ENCODE measurements at regions not wholly inside any gene's neighbourhood (a gene's known extent, or its start where the extent isn't known, plus 50 kb on each side); places are given as distances from the start of the nearest gene placed in this dataset.

DNA sequence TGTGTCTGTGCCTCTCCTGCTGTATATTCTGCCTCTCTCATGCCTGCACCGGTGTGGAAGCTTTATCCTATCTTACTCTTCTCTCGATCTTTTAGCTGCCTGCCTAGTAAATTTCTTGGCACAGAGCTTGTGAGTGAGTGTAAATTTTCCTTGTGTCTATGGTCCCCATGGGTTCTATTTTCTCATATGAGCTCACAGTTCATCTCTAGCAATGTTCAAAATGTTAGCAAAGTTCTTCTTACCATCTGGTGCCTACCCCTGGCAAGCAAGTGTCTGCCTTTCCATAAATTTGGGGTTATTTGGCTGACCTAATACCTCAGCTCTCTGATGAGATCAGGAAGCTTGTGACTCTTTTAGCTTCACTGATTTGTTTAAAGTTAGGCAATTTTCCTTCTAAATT, 572.1 kb upstream of the BRINP3 start:
- TF ChIP-seq, protein P1, sequence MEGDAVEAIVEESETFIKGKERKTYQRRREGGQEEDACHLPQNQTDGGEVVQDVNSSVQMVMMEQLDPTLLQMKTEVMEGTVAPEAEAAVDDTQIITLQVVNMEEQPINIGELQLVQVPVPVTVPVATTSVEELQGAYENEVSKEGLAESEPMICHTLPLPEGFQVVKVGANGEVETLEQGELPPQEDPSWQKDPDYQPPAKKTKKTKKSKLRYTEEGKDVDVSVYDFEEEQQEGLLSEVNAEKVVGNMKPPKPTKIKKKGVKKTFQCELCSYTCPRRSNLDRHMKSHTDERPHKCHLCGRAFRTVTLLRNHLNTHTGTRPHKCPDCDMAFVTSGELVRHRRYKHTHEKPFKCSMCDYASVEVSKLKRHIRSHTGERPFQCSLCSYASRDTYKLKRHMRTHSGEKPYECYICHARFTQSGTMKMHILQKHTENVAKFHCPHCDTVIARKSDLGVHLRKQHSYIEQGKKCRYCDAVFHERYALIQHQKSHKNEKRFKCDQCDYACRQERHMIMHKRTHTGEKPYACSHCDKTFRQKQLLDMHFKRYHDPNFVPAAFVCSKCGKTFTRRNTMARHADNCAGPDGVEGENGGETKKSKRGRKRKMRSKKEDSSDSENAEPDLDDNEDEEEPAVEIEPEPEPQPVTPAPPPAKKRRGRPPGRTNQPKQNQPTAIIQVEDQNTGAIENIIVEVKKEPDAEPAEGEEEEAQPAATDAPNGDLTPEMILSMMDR (IDR thresholded peaks at IDR 0.05; ENCODE audit: insufficient read depth, low read depth, low read length): no peak
- TF ChIP-seq EZH2 (IDR thresholded peaks at IDR 0.05; ENCODE audit: insufficient read depth, low read length): no peak
